ENCODE measurements at regions not wholly inside any gene's neighbourhood (a gene's known extent, or its start where the extent isn't known, plus 50 kb on each side); places are given as distances from the start of the nearest gene placed in this dataset.
"Not testable (repeated sequence)": the region's sequence is repeated elsewhere in the genome, so short reads cannot be mapped to it uniquely, and the experiment has no call there.

DNA sequence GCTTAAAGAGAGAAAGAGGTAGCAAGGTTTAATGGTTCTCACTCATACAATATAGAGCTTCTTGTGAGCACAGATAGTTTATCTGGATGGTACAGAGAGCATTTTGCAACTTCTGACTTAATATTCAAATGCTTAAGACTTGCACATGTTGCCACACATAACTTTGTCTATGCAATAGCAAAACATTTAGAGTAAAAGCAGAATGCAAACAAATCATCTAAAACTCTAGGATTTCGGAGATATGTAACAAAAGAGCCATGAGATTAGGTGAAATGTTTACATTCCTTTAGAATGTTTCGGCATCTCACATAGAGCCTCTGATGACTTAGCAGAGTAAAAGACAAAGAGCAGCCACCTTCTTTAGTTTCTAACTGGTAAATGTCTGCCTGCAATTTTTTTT, 717.1 kb upstream of the LRRN3 start:
- no peak for DNase-seq (ENCODE audit: low read depth in 2 of 2)

DNA sequence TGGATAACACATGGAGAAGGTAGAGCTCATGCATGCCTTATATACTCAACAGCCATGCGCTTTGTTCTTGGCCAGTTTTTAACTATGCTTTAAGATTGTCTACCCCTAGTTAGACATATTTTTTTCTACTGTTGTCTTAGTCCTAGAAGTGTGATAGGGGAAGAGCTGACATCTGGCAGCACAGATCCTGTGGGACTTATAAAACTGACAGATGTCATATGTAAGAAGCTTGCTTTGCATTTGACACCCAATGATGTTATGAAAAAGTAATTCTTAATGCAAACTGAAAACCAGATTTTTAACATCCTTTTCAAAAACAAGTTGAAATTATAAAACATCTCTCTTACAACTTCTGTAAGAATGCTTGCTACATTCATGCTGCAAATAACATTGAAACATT, 715.9 kb upstream of the LRRN3 start:
- no peak for DNase-seq (ENCODE audit: low read depth in 2 of 2)

DNA sequence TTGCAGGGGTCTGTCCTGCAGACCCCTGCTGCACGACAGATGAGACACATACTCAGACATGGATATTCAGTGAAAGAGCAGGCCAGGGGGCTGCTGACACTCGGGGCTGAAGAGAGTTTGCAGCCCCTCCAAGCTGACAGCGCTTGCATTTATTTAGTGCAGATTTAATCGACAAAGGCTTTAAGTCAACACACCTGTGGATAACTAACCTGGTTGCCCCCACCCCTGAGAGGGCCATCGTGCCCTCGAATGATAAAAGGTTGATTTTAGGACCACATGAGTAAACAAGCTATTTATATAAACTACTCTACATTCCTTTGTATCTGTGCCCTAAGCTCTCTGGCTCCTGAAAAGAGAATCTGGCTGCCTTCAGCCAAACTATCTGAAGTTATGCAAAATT, 708.2 kb upstream of the LRRN3 start:
- no peak for DNase-seq (ENCODE audit: low read depth in 2 of 2)

DNA sequence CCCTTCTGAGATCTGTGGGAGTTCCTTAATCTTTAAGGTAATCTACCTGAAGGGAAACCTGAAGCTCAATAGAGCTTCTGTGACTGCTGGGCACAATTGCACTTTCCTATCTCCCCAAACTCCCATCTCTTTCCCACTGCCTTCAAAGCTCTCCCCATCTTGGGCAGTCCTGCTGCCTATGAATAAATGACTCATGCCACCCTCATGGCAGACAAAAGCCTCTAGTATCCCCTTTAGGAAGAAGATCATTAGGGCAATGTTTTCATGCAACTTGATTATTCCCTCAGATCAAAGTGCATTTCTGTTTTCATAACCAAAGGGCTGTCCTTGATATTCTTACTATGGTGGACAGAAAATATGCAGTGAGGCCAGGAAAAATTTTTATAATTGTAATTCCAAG, 704.9 kb upstream of the LRRN3 start:
- DNase-seq (ENCODE audit: low read depth in 2 of 2): no peak

DNA sequence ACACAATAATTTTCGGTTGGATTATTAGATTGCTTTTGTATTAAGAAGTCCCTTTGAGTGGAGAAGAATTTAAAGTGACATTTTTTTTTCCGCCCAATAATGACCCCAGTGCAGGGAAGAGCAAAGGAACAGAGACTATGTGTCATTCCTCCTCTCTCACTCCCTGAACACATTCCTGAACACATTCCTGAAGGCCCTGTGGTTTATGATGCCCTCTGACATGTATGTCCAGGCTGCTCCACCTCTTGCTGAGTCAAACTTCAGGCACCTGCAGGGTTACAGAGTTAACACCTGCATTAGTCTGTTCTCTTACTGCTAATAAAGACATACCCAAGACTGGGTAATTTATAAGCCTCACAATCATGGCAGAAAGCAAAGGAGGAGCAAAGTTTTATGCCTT, 704.0 kb upstream of the LRRN3 start:
- DNase-seq (ENCODE audit: low read depth in 2 of 2): no peak

DNA sequence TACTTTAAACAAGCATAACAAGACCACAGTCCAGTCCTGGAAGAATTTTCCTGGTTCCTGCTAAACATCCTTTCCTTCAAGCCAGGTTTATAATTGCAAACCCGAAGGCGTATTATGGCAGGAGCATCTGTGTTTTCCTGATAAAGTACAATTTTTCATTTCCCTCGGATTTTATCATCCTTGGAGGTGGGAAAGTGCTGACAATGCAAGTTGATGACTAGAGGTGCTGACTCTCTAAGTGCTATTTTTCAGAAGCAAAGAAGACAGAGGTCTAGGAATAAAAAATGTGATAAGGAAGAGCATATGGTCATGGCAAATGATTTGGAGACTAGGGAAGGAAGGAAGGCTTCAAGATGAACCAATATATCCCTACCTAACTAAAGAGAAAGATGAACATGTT, 703.2 kb upstream of the LRRN3 start:
- DNase-seq (ENCODE audit: low read depth in 2 of 2): no peak

DNA sequence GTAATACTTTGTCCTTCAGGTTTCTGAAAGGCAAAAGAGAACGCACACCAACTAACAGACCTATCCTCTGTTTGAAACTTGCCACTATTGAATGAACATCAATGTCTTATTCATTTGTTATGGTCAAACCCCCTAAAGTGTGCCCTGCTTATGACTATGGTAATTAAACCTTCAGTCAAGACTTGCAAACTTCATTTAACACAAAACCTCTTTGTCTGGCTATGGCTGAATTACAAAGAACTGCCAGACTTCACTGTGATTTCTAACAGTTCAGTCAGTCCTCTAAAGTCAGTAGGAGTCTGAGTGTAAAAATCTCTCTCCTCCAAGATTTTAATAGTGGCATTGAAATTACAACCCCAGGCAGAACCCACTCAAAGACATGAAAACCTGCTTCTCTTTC, 702.5 kb upstream of the LRRN3 start:
- DNase-seq (ENCODE audit: low read depth in 2 of 2): no peak

DNA sequence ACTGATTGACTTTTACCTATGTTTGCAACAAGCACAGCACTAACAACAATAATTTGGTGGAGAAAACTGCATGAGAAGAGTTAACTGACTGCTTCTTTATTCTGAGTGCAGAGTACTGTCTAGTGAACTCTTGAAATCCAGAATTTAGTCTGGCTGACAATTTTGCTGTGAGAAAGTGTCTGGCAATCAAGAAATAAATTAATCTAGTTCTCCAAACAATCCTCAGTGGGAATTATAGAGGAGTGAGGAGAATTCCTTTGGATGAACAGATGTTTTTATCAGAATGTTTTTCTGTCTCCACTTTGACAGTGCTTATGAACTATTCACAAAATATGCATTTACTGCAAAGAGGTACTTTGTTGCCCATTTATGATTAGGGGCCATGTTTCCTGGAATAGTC, 694.9 kb upstream of the LRRN3 start:
- DNase-seq (ENCODE audit: low read depth in 2 of 2): no peak

DNA sequence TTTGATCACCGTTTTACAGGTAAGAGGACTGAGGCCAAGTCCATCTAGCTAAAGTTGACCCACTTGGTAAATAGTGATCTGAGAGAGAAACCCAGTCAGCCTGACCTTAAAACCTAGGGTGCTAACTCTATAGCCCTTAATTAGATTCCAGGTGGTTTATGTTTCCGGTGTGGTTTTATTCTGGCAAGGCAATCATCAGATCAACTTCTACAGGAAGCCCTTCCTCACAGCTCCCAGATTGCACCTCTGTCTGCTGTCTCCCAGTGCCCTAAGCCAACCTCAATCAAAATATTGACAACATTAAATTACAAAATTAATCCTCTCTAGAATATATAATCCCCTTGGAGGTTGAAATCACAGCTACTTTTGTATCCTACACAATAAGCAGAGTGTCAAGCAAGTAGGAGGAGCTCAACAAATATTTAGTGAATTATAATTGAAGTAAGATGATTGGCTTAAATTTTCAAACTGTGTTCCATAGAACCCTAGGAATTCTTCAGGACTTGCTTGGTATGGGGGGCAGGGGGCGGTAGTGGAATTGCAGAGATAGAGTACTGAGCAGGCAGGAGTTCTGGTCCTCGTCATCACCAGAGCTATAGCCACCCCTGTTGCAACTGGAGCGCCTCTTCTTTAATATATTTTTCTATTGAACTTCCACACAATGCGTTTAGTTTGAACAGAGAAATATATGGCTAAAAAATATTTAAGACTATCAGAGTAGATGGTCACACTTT, 692.8 kb upstream of the LRRN3 start:
- no peak for DNase-seq (ENCODE audit: low read depth in 2 of 2)

DNA sequence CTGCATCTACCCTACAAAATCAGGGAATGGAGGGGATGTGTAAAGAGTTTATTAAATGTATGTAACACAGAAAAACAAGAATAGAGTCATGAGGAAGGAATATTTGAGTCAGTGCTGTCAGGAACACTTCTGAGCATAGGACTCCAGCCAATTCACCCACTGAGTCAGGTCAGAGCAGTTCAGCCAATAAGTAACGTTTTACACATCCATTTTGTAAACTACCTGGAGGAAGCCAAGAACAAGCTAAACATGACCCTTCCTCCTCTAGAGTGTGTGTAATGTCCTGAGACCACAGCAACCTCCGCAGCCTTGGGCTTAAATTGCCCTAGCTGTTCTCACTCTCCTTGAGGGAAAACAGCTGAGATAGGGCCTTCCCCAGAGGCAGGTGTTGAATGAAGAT, 691.5 kb upstream of the LRRN3 start:
- DNase-seq (ENCODE audit: low read depth in 2 of 2): no peak

DNA sequence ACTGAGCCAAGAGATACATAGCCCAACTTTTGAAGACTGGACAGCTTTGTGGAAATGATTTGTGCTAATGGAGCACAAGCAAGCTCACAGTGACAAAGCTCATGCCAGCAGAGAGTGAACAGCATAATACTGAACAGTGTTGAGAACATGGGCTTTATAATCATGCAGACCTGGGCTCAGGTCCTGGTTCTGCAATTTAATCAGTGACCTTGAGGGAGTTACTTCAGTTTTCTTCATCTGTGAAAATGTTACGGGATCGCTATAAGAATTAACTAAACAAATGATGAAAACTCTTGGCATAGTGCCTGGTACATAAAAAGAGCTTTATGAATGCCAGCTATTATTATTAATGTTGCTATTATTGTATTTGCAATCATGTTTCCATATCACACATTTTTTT, 690.5 kb upstream of the LRRN3 start:
- DNase-seq (ENCODE audit: low read depth in 2 of 2): no peak

DNA sequence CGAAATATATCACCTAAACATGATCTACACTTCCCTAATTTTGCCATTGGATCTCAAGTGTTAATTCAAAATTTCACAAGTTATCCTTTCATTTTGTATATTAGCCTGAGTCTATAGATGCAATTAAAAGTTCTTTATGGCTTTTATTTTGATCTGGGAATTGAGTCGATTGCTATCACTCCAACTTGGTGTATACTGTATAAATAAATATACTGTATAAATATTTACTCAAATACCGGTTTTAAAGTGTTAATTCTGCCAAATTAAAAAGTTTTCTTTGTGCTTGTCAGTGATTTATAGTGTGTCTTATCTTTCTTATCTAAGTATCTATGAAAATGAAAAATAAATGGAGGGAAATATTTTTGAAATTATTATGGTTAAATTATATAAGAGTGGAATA, 683.7 kb upstream of the LRRN3 start:
- DNase-seq (ENCODE audit: low read depth in 2 of 2): no peak

DNA sequence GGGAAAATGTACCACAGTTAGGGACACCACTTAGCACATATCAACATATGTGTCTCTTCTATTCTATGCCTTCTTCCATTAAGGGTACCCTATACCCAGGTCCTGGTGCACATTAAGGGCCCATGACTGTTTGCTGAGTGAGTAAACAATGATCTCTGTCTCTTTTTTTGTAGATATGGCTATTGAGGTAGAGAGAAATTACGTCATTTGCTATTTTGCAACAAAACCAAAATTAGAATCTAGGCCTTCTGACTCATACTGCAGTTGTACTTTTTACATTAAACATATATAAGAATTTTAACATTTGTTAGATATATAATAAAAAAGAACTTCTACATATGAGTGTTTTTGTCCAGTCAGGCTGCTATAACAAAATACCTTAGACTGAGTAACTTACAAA, 683.2 kb upstream of the LRRN3 start:
- no peak for DNase-seq (ENCODE audit: low read depth in 2 of 2)

DNA sequence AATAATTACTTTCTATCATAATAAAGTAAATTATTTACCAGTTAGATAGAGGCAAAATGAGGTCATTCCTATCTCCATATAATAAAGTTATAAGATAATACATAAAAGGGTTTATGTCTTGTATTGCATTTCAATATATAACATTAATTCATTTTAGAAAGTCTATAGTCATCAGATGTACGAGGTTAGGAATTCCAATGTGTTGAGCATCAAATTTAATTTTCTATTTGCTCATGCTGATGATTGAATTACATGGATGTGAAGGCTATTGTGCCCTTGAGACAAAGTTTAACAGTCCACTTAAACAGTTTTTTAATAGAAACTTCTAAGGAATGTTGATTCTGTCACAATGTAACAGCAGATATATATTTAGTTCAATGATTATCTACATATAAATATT, 678.3 kb upstream of the LRRN3 start:
- DNase-seq (ENCODE audit: low read depth in 2 of 2): no peak

DNA sequence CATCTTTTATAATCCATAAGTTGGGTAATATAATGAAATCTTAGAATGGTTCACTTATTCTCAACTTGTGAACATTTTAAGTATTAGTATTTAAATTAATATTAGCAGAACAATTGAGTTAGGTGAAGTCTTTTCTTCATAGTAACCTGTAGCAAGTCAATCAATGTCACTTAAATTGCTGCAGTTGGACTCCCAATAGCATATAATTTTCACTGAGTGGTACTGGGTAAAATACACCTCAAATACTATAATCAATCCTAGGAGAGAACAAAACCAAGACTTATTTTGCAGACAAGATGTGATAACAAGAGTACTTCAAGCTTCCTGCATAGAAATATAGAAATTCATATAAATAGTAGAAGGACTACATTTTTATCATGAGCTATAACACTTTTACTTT, 677.9 kb upstream of the LRRN3 start:
- DNase-seq (ENCODE audit: low read depth in 2 of 2): no peak

DNA sequence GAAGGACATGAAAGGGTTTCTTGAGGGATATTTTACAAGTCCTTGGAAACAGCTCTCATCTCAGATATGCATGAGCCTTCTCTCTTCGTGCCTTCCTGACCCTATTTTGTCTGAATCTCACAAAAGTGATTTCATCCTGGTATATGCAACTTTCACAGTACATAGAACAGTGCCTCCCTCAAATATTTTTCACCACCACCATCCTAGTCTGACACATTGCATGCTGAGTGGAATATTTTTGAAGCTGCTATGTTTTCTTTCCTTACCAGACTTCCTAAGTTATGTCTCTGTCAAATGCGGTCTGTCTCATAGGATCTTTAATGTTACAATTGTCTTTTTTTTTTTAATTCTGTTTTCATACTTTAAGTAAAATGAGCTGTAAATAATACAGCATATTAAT, 673.3 kb upstream of the LRRN3 start:
- DNase-seq (ENCODE audit: low read depth in 2 of 2): no peak

DNA sequence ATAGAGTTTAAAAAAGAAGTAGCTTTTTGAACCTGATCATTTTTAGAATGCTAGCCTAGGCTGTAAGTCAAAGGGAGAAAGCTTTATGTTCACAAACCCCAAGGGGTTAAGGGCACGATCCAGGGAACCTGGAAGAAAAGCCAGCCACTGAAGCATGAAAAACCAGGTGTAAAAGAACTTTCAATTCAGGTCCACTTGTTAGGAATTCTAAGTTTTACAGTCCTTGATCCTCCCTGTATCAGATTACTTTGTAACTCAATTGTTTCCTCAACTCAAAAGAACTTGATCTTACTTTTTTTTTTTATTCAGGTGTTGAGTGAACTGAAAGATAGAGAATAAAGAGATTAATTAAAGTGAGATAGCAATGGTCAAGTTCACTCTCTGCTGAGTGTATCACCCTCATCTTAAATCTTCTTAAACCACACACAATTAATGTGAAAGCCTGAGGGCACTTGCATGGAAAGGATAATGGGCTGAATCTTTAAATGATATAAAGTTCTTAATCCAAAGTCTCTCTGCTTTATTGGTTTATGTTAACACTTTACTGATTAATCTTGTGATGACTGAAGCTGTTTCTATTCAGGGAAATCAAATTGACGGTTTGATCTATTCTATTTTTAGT, 672.2 kb upstream of the LRRN3 start:
- no peak for DNase-seq (ENCODE audit: low read depth in 2 of 2)

DNA sequence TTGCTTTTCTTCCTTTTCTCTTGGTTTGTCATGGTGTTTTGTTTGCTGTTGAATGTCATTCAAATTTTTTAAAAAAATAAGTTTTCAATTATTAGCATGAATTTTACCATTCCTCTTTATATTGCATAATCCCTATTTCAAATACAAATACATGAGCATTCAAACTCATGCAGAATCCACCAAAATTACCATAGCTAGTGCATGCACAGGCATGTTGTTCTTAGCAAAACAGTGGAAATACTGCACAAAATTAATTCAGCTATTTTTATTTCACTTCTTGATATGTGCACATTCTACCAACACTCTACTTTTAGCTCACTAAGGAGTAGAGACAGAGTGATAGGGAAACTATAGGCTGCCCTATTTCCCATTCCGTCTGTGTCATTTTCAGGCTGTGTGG, 670.1 kb upstream of the LRRN3 start:
- no peak for DNase-seq (ENCODE audit: low read depth in 2 of 2)

DNA sequence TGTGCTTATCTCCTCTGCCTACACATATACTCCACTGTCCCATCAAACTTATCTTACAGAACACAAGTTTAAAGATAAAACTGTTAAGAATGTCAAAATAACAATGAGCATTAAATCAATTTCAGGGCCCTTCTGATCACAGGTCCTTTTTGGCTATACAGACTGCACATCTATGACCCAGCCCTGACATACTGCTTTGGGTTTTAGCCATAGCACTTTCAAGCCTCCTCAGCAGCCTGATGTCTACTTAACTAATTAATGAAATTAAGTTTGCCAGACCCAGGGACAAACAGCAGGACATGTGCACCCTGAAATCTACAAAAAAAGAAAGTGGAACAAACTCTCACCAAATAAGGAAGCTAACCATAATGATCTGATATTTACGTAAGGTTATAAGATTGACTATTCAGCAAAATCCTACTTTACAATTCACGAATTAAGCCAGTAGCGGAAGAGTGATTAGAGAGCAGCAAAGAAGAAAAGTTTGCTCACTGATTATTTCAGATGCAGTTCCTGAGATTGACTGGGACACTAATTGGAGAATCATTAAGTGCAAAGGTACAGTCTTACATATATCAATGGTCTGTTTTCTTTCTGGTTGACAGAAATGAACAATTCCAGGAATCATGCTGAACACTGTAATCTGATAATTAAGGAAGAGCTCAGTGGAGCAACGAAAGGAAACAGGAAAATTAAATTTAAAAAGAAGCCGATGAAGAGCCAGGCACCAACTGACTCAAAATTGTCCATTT, 669.3 kb upstream of the LRRN3 start:
- no peak for DNase-seq (ENCODE audit: low read depth in 2 of 2)

DNA sequence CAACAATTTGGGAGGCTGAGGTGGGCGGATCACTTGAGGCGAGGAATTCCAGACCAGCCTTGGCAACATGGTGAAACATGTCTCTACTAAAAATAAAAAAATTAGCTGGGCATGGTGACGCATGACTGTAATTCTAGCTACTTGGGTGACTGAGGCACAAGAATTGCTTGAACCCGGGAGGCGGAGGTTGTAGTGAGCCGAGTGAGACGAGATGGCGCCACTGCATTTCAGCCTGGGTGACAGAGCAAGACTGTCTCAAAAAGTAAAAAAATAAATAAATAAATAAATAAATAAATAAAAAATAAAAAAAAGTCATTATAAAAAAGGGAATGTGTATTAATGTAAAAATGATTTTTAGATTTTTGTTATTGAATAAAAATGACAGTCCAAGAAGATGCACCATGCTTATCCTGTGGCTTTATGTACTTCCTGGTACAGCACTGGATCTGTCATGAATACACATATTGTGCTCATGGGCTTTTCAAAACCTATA, 658.8 kb upstream of the LRRN3 start:
- no peak for DNase-seq (ENCODE audit: low read depth in 2 of 2)

DNA sequence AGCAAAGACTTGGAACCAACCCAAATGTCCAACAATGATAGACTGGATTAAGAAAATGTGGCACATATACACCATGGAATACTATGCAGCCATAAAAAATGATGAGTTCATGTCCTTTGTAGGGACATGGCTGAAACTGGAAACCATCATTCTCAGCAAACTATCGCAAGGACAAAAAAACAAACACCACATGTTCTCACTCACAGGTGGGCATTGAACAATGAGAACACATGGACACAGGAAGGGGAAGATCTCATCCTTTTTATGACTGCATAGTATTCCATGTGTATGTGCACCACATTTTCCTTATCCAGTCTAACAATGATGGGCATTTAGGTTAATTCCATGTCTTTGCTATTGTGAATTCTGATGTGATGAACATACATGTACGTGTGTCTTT, 652.0 kb upstream of the LRRN3 start:
- DNase-seq (ENCODE audit: low read depth in 2 of 2): not testable (repeated sequence)

DNA sequence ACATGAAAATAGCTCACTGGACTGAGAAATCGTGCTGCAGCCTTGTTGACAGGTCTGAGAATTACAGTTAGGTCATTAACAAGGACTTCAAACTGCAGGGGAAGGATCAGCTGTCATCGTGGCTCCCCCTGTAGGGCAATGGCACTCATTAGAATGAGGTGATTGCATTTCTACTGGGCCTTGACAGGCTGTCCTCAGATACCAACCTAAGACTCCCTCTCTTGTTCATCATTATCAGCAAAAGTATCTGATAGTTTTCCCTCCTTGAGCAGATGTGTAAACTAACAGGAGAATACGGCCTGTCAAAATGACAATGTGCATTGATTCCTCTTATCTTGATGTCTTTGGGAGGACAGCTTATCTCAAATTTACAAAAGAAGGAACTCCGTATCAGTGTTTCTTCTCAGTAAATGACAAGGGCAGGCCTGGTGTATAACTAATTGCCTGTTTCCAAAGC, 648.5 kb upstream of the LRRN3 start:
- DNase-seq (ENCODE audit: low read depth in 2 of 2): peak; percentile 0 to 2

DNA sequence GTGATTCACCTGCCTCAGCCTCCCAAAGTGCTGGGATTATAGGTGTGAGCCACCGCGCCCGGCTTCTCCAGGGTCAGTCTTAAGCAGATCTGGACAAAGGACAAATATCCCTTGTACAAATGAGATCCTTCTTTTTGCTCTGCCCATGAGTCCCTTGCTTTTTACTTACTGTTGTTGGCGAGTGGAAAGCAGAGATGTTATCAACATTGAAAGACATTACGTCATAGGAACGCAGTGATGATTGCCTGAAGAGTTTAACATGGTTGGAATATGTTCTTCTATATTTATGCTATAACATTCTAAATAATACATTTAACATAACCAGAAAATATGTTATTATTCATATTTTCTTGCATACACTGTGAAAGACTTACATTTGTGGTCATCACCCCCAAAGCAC, 644.3 kb upstream of the LRRN3 start:
- DNase-seq (ENCODE audit: low read depth in 2 of 2): no peak
